Natural killer cell (primary cell): ENCODE measurements at regions not wholly inside any gene's neighbourhood (a gene's known extent, or its start where the extent isn't known, plus 50 kb on each side); places are given as distances from the start of the nearest gene placed in this dataset.

Experiments used
- ATAC-seq, 3 donors: fragments of 150-1000 bp in 2 of 3; fragments of 200-7000 bp in 1 of 3; cut with Tn5 transposase; 1 replicate in 1 of 3; 2 replicates in 2 of 3; pipeline ENCODE4 v1.10.0; 2021; ENCODE audit warnings: mild to moderate bottlenecking in 2 of 3, moderate library complexity in 2 of 3
- DNase-seq, 2 donors: peaks; one replicate each; pipeline versions ENCODE4 v3.0.0 to v3.0.0-alpha.2; 2013 to 2021; ENCODE audit warnings: mixed read lengths in 1 of 2
- H3K27ac ChIP-seq: one replicate; pipeline ENCODE4 v1.5.1; 2013; ENCODE audit warnings: mild to moderate bottlenecking, low read length
- H3K27me3 ChIP-seq: one replicate; pipeline ENCODE4 v1.6.1; 2013; ENCODE audit warnings: low read length; ENCODE audit not compliant: control insufficient read depth, insufficient read depth
- H3K36me3 ChIP-seq: one replicate; pipeline ENCODE4 v1.6.1; 2013; ENCODE audit warnings: low read length; ENCODE audit not compliant: control insufficient read depth, insufficient read depth
- H3K4me1 ChIP-seq: one replicate; pipeline ENCODE4 v1.6.1; 2013; ENCODE audit warnings: low read length; ENCODE audit not compliant: control insufficient read depth, insufficient read depth
- H3K4me3 ChIP-seq: one replicate; pipeline ENCODE4 v1.5.1; 2013; ENCODE audit warnings: low read length
- H3K9me3 ChIP-seq: one replicate; pipeline ENCODE4 v1.6.1; 2013; ENCODE audit warnings: low read length; ENCODE audit not compliant: control insufficient read depth, insufficient read depth
- H3K27ac Mint-ChIP-seq, 2 donors: one replicate each; pipeline ENCODE4 v1.8.0; 2022; ENCODE audit warnings: mild to moderate bottlenecking in 2 of 2, mixed read lengths in 2 of 2, moderate library complexity in 1 of 2
- H3K27me3 Mint-ChIP-seq, 2 donors: one replicate each; pipeline ENCODE4 v1.8.0; 2022; ENCODE audit warnings: low read depth in 2 of 2, mixed read lengths in 2 of 2
- H3K36me3 Mint-ChIP-seq: one replicate; pipeline ENCODE4 v1.8.0; 2022; ENCODE audit warnings: mixed read lengths
- H3K4me1 Mint-ChIP-seq, 2 donors: one replicate each; pipeline ENCODE4 v1.8.0; 2022; ENCODE audit warnings: mixed read lengths in 2 of 2
- H3K4me3 Mint-ChIP-seq: one replicate; pipeline ENCODE4 v1.8.0; 2022; ENCODE audit warnings: mild to moderate bottlenecking, moderate library complexity, mixed read lengths
- H3K9me3 Mint-ChIP-seq, 2 donors: one replicate each; pipeline ENCODE4 v1.8.0; 2022; ENCODE audit warnings: mixed read lengths in 2 of 2
- WGBS: methylation state at CpG from one replicate; pipeline ENCODE4 v1.1.7; 2013; ENCODE audit warnings: missing lambda C conversion rate; ENCODE audit not compliant: insufficient coverage; 5-methylcytosine and 5-hydroxymethylcytosine counted together
- intact Hi-C: fragments of 100-400 bp; cut with micrococcal nuclease; formaldehyde crosslinking; loops from one replicate; pipeline ENCODE4 v1.14.2; 2022
- TF ChIP-seq, protein P1 (sequence below): fragments of 200-600 bp; IDR thresholded peaks from one replicate; pipeline ENCODE4 v1.8.0; 2022; ENCODE audit warnings: antibody characterized with exemption

DNA sequence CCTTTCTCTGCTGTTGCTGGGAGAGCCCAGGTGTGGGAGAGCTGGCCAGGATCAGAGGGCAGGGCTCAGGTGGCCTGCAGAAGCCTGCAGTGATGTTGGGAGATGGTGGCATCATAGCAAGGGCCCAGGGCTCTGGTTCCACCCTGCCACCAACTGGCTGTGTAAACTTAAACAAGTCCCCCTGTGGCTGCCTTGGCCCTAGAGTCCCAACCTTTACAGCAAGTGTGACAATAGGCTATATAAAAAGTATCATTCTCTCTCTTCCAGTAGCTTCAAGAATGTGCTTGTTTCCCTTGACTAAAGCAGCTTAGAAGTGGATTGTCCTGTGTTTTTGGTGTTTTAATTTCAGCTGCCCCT, 201.8 kb upstream of the E2F8 start:
- Mint-ChIP-seq H3K36me3 (no peaks in the 10 kb centered on the region), H3K4me1 (no peaks in the 10 kb centered on the region), H3K27ac (no peak overlapping the region), H3K9me3 (no peaks in the 10 kb centered on the region), H3K27me3 (peaks cover 2 to 19% of the 10 kb centered on the region in 2 donors), H3K4me3 (no peak overlapping the region)
- H3K4me1 ChIP-seq: no peaks in the 10 kb centered on the region
- DNase-seq (no peak), ATAC-seq (no peak)
- TF ChIP-seq, protein P1, sequence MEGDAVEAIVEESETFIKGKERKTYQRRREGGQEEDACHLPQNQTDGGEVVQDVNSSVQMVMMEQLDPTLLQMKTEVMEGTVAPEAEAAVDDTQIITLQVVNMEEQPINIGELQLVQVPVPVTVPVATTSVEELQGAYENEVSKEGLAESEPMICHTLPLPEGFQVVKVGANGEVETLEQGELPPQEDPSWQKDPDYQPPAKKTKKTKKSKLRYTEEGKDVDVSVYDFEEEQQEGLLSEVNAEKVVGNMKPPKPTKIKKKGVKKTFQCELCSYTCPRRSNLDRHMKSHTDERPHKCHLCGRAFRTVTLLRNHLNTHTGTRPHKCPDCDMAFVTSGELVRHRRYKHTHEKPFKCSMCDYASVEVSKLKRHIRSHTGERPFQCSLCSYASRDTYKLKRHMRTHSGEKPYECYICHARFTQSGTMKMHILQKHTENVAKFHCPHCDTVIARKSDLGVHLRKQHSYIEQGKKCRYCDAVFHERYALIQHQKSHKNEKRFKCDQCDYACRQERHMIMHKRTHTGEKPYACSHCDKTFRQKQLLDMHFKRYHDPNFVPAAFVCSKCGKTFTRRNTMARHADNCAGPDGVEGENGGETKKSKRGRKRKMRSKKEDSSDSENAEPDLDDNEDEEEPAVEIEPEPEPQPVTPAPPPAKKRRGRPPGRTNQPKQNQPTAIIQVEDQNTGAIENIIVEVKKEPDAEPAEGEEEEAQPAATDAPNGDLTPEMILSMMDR: no peak
- intact Hi-C loops: no loop called here
- no peak overlapping the region for H3K27ac ChIP-seq
- no peaks in the 10 kb centered on the region for H3K36me3 ChIP-seq
- H3K4me3 ChIP-seq: no peak overlapping the region
- no peaks in the 10 kb centered on the region for H3K27me3 ChIP-seq
- no peaks in the 10 kb centered on the region for H3K9me3 ChIP-seq

DNA sequence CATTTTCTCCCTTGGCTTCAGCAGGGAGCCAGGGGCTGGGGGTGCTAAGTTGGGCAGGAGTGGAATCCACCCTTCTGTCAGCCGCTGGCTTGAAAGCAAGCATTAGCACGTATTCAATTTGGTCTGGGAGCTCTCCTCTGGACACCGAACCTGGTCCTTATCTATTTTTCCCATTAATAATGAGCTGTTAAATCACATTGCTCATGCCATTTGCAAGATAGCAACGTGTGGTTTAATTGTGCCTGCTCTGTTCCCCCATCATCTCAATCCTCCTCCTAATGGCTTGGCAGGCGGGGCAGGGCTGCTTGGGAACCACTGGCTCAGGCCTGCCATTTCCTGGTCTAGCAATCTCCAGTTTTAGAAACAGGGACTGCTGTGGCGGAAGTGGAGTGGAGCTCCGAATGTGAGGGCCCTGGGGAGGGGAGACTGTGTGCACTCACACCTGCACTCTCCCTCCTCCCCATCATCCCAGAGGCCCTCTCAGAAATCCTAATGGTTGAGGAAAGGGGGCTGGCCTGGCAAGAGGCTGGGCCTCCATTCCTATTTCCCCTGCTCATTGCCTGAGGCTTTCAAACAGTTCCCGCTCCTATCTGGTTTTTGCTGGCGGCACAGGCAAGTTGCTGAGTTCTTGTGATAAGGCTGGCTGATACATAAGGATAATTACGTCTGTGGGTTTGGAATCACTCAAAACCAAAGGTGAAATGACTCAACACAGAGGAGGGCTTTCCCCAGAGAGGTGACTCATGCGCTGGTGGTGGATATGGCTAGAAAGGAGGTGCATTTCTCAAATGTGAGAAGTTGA, 201.2 kb upstream of the E2F8 start:
- TF ChIP-seq, protein P1: no peak
- Mint-ChIP-seq H3K4me3 (no peak overlapping the region), H3K36me3 (no peaks in the 10 kb centered on the region), H3K27me3 (peaks cover 2 to 25% of the 10 kb centered on the region in 2 donors), H3K9me3 (no peaks in the 10 kb centered on the region), H3K4me1 (no peaks in the 10 kb centered on the region), H3K27ac (no peak overlapping the region)
- intact Hi-C loops: no loop called here
- Histone ChIP-seq H3K36me3 (no peaks in the 10 kb centered on the region), H3K27me3 (no peaks in the 10 kb centered on the region), H3K27ac (no peak overlapping the region), H3K9me3 (no peaks in the 10 kb centered on the region), H3K4me3 (no peak overlapping the region), H3K4me1 (no peaks in the 10 kb centered on the region)
- ATAC-seq: no peak
- DNase-seq: no peak
- 74% methylated on average over 11 of the region's 11 CpGs for whole genome bisulfite sequencing

DNA sequence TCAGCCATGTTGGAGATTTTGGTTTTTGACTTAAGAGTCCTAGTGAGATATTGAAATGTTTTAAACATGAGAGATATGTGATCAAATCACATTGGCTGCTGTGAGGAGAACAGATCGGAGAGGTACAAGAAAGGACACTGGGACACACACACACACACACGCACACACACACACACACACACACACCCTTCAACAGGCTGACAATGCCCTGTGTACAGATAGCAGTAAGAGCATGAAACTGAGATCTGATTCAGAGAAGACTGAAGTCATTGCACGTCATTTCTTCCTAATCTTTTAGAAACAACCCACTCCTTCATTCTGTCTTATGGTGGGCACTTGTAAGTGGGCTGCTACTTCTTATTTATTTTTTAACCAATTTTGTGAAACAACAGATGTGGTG, 200.5 kb upstream of the E2F8 start:
- Histone ChIP-seq H3K36me3 (no peaks in the 10 kb centered on the region), H3K4me1 (no peaks in the 10 kb centered on the region), H3K4me3 (no peak overlapping the region), H3K27me3 (no peaks in the 10 kb centered on the region), H3K27ac (no peak overlapping the region), H3K9me3 (no peaks in the 10 kb centered on the region)
- no peak for DNase-seq
- Mint-ChIP-seq H3K4me3 (no peak overlapping the region), H3K36me3 (no peaks in the 10 kb centered on the region), H3K4me1 (no peaks in the 10 kb centered on the region), H3K27ac (no peak overlapping the region), H3K27me3 (peaks cover 2 to 29% of the 10 kb centered on the region in 2 donors), H3K9me3 (no peaks in the 10 kb centered on the region)
- TF ChIP-seq, protein P1: no peak
- intact Hi-C loops: no loop called here
- no CpG with 5 or more reads among the region's 3 CpGs for WGBS
- ATAC-seq: no peak

DNA sequence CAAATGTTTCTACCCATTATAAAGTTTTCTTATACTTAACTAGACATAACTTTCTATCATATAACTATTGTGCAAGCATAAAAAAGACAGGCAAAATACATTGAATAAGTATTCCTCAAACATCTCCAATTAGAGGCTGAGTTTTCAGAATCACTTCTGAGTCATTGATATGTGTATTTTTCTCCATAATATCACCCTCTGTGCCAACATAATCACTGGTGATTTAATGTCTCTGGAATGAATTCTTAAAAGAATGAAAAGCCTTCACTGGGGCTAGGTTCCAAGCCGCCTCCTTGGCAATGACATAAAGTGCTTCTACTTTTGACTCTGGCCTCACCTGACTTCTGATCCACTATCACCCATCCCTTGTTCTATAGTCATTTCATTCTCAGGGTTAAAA, 197.0 kb upstream of the E2F8 start:
- TF ChIP-seq, protein P1: no peak
- Mint-ChIP-seq H3K9me3 (no peaks in the 10 kb centered on the region), H3K4me3 (no peak overlapping the region), H3K27me3 (peaks cover 8 to 41% of the 10 kb centered on the region in 2 donors), H3K27ac (no peak overlapping the region), H3K36me3 (no peaks in the 10 kb centered on the region), H3K4me1 (no peaks in the 10 kb centered on the region)
- H3K27me3 ChIP-seq: no peaks in the 10 kb centered on the region
- no peaks in the 10 kb centered on the region for H3K4me1 ChIP-seq
- DNase-seq: no peak
- ATAC-seq: no peak
- H3K36me3 ChIP-seq: no peaks in the 10 kb centered on the region
- H3K4me3 ChIP-seq: no peak overlapping the region
- no peak overlapping the region for H3K27ac ChIP-seq
- H3K9me3 ChIP-seq: no peaks in the 10 kb centered on the region
- WGBS: 92% methylated on average over 1 of the region's 1 CpG
- intact Hi-C loops: no loop called here
